ENCODE measurements at regions not wholly inside any gene's neighbourhood (a gene's known extent, or its start where the extent isn't known, plus 50 kb on each side); places are given as distances from the start of the nearest gene placed in this dataset.

DNA sequence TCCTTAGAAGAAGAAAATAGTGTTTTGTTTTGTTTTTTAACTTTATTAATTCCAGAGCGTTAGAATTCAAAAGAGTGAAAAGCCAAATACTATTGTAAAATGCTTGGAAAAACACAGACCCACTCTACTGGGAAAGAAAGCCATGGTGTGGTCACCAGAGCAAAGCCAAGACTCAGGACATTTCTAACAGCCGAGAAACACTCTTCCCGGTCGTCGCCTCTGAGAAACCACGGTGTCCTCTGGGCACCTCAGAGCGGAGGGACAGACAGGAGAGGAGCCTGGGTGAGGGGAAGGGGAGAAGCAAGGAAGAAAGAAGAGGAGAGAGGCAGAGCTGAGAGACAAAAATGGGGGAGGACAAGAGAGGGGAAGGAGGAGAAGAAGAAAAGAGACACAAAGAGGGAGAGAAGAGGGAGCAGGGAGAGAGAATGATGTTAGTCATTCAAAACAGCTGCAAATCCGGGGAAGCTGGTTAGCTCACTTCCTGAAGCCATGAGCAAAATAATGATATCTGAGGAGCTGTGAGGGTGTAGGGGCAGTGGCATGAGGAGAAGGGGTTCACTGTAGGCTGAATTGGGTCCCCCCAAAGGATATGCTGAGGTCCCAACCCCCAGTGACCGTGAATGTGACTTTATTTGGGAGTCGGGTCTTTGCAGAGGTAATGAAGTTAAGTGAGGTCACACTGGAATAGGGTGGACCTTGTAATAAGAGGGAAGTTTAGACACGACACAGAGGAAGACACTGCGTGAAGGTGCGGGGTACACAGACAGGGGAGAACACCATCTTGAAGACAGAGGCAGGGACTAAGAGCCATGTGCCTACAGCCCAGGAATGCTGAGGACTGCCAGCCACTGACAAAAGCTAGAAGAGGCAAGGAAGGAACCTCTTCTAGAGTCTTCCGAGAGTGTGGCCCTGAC lies 58.2 kb upstream of the DMRTB1 start:
- DNase-seq: no peak

DNA sequence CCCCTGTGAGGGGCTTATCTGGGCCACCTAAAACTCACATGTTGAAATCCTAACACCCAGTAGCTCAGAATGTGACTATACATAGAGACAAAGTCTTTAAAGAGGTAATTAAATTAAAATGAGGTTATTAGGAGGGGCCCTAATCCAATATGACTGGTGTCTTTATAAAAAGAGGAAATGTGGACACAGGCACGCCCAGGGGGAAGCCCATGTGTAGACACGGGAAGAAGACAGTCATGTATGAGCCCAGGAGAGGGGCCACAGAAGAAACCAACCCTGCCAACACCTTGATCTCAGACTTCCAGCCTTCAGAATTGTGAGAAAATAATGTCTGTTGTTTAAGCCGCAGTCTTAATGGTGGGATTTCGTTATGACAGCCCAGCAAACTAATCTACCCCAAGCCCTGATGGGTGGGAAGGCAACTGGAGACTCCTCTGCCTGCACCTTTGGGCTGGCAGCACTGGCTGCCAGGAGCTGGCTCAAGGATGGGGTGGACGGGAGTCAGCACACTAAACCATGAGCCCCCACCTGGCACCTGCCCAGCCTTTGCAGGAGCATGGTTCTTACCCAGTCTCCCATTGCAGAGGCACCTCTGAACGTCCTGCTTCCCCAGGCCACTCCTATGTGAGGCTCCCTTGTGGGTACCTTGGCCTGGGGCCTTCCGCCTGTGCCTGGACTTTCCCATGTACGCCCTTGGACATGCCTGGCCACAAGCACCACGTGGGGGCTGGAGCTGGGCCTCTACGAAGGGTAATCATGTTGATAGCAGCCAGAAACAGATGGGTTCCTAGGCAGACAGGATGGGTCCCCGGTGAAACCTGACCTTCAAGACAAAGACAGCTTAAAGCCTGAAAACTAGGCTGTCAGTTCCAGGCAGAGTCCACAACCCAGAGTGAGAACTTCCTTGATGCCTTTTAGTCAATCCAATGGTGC lies 57.1 kb upstream of the DMRTB1 start:
- no peak for DNase-seq

DNA sequence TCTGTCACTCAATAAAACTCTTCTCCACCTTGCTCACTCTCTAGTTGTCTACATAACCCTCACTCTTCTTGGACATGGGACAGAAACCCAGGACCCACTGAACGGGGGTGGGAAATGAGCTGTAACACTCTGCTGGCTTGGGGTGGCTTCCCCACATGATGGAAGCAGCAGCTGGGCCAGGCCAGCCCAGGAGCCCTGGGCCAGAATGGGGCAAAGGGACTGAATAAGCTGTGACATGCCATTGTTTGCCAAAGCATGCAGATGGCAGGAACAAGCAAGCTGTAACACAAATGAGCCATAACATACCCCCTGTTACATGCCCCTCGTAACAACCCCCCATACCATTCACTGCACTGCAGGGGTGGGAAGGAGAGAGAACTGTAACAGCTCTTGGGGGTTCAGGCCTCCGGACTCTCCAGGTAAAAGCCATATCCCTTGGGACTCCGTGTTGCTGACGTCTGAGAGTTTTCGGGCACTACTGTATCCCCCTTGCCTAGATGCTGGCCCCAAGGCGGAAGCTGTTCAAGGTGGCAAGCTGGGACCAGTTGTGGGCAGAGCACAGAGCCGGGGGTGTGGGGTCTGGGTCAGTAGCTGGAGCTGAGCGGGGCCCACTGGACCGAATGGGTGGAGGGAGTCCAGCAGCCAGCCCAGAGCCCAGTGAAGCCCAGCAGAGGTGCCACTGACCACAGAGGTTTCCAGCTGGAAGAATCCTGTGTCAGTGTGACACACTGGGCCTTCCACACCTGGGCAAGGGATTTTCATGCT lies 56.1 kb upstream of the DMRTB1 start:
- no peak for DNase-seq

DNA sequence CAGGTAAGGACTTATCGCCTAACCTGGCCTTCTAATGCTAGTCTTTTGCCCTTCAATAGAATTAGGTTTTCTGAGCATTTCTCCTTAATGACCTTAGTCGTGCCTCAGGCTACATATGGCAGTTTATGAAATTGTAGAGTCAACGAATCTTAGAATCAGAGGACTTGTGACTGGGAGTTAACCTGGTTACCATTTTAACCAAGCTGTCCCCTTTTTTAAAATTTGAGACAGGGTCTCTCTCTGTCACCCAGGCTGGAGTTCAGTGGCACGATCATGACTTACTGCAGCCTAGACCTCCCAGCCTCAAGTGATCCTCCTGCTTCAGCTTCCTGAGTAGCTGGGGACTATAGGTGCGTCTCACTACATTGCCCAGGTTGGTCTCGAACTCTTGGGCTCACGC lies 53.5 kb upstream of the DMRTB1 start:
- no peak for DNase-seq

DNA sequence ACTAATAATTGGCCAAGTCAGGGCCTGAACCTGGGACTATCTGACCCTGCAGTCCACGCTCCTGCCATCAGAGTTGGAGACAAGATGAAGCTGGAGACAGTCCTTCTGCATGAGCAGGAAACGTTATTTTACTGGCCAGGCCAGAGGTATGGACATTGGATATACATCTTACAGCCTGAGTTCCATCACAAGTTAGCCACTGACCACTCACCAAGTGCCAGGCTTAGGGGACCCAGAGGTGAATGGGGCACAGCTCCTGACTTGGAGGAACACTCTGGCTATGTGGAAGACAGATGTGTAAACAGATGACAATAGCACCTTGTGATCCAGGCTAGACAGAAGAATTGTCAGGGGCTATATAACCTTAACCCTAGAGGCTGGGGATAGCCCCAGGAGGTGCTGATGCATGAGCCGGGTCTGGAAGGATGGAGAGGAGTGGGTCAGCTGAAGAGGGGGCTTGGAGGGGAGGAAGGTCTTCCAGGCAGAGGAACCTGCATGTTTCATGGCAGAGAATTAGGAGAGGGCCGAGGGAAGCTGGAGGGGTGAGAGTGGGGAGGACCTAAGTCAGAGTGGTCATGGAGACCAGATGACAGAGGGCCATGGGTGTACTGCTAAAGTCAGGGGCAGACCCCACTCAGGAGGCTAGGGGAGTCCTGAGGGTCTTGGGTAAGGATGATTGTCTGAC lies 52.5 kb upstream of the DMRTB1 start:
- DNase-seq: no peak

DNA sequence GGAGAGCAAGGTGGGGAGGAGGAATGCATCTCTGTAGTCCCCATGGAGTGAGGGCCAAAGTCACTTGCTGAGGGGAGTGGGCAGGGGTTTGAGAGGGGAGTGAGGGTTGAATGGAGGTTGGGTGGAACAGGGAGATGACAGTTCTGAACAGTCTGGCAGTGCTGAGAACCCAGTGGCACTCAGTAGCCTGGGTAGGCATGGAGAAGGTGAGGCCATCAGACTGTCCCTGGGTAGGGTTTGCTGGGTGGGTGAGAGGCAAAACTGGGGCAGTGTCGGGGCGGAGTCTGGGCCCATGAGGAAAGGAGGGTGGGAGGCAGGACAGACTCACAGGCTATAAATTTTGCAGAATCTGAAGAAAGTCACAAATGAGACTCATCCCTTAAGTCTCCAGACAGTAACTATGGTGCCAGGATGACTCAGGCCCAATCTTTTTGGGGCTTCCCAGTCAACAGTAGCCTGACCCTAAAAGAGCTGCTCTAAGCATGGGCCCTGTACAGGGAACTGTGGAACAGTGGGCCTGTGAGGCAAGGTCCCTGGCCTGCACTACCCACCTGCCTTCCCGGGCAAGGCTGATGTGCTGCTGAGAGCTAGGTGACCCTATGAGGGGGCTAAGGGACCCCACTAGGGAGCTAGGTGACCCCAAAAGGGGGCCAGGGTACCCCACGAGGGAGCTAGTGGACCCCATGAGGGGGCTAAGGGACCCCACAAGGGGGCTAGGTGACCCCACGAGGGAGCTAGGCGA lies 51.0 kb upstream of the DMRTB1 start:
- no peak for DNase-seq

DNA sequence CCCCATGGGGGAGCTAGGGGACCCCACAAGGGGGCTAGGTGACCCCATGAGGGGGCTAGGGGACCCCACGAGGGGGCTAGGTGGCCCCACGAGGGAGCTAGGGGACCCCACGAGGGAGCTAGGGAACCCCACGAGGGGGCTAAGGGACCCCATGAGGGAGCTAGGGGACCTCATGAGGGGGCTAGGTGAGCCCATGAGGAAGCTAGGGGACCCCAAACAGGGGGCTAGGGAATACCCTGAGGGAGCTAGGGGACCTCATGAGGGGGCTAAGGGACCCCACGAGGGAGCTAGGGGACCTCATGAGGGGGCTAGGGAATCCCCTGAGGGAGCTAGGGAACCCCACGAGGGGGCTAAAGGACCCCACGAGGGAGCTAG lies 50.5 kb upstream of the DMRTB1 start:
- DNase-seq: no peak

DNA sequence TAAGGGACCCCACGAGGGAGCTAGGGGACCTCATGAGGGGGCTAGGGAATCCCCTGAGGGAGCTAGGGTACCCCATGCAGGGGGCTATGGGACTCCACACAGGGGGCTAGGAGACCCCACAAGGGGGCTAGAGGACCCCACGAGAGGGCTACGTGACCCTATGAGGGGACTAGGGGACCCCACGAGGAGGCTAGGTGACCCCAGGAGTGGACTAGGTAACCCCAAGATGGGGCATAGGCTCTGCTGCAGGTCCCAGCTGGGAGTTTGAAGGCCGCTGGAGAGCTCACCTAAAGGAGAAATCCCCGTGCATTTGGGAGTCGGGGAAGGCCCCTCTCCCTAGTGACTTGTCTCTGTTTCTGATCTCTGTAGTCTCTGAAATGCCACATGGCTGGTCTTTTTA lies 50.0 kb upstream of the DMRTB1 start:
- no peak for DNase-seq

Data from GOT3 (cell line).